Mucosa of descending colon (tissue), 3 donors: ENCODE measurements at regions not wholly inside any gene's neighbourhood (a gene's known extent, or its start where the extent isn't known, plus 50 kb on each side); places are given as distances from the start of the nearest gene placed in this dataset.

Experiments used
- ATAC-seq: fragments of 200-7000 bp; cut with Tn5 transposase; one replicate; pipeline ENCODE4 v1.9.1; 2020; ENCODE audit warnings: mild to moderate bottlenecking, moderate library complexity
- DNase-seq, 3 donors: peaks; one replicate each; pipeline ENCODE4 v3.0.0-alpha.2; 2020
- H3K36me3 ChIP-seq: fragments of 200-600 bp; one replicate; pipeline ENCODE4 v1.8.0; 2021; ENCODE audit warnings: low read depth, mild to moderate bottlenecking
- H3K4me1 ChIP-seq: fragments of 200-600 bp; one replicate; pipeline ENCODE4 v1.8.0; 2021; ENCODE audit warnings: low read depth, mild to moderate bottlenecking
- H3K4me3 ChIP-seq: fragments of 200-600 bp; one replicate; pipeline ENCODE4 v1.8.0; 2021; ENCODE audit warnings: mild to moderate bottlenecking
- H3K9me3 ChIP-seq: fragments of 200-600 bp; one replicate; pipeline ENCODE4 v1.8.0; 2021; ENCODE audit warnings: mild to moderate bottlenecking
- intact Hi-C, 2 donors: fragments of 100-400 bp; cut with DNase I in 1 of 2; cut with micrococcal nuclease in 1 of 2; formaldehyde crosslinking; loops; one replicate each; pipeline versions ENCODE4 v1.11.0 to v1.11.1; 2022; cut with DNase I, micrococcal nuclease
- TF ChIP-seq, protein P1 (sequence below): fragments of 200-600 bp; IDR thresholded peaks from one replicate; pipeline ENCODE4 v1.8.0; 2022; ENCODE audit warnings: antibody characterized with exemption, mild to moderate bottlenecking
- donor health status: DM: no; HTN: no; CAD: no; lungs with moderate emphysema.
- donor health status: DM: no; HTN: no; CAD: no.
- donor health status: DM: no; HTN: yes; CAD: no.

GRCh38 chr18:45266023-45266422 lies 349.3 kb upstream of the SLC14A2 start:
- intact Hi-C loops = no loop called here
- ATAC-seq = no peak

DNA sequence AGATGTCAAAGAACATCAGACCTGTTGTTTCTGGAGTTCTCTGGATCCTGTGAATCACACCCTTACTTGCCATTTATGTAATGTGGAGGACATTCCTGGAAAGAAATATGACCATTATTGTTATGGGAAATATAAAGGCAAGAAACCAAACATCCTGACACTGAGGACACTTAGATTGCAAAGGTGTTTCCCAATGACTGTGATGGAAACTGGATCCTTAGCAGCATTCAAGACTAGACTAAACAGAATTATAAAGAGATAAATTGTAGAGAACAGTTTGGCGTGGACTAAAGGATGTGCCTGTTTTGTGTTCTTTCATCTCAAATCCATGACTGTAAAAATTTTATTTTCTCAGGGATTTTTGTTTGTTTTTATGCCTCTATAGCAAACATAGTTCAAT lies 347.7 kb upstream of the SLC14A2 start:
- Histone ChIP-seq H3K9me3 (no peaks in the 10 kb centered on the region), H3K36me3 (no peaks in the 10 kb centered on the region), H3K4me3 (no peak overlapping the region), H3K4me1 (peaks cover 9% of the 10 kb centered on the region)
- no peak for ATAC-seq
- TF ChIP-seq, protein P1, sequence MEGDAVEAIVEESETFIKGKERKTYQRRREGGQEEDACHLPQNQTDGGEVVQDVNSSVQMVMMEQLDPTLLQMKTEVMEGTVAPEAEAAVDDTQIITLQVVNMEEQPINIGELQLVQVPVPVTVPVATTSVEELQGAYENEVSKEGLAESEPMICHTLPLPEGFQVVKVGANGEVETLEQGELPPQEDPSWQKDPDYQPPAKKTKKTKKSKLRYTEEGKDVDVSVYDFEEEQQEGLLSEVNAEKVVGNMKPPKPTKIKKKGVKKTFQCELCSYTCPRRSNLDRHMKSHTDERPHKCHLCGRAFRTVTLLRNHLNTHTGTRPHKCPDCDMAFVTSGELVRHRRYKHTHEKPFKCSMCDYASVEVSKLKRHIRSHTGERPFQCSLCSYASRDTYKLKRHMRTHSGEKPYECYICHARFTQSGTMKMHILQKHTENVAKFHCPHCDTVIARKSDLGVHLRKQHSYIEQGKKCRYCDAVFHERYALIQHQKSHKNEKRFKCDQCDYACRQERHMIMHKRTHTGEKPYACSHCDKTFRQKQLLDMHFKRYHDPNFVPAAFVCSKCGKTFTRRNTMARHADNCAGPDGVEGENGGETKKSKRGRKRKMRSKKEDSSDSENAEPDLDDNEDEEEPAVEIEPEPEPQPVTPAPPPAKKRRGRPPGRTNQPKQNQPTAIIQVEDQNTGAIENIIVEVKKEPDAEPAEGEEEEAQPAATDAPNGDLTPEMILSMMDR = no peak
- DNase-seq = no peak
- intact Hi-C loops = no loop called here

More at GRCh38 chr18:45266023-45266422, 349.3 kb upstream of the SLC14A2 start:
- TF ChIP-seq, protein P1 = no peak
- DNase-seq = no peak
- Histone ChIP-seq H3K9me3 (no peaks in the 10 kb centered on the region), H3K4me3 (no peak overlapping the region), H3K4me1 (peaks cover 9% of the 10 kb centered on the region), H3K36me3 (no peaks in the 10 kb centered on the region)

GRCh38 chr18:45268583-45268982 lies 346.7 kb upstream of the SLC14A2 start:
- TF ChIP-seq, protein P1 = no peak
- intact Hi-C loops = no loop called here
- H3K9me3 ChIP-seq = no peaks in the 10 kb centered on the region
- H3K36me3 ChIP-seq = no peaks in the 10 kb centered on the region
- peaks cover 9% of the 10 kb centered on the region for H3K4me1 ChIP-seq
- no peak overlapping the region for H3K4me3 ChIP-seq
- no peak for DNase-seq
- peak; percentile 32 for ATAC-seq

- ATAC-seq (peak; percentile 92), DNase-seq (no peak)
- TF ChIP-seq, protein P1 = no peak
- Histone ChIP-seq H3K4me1 (peaks cover 9% of the 10 kb centered on the region), H3K9me3 (no peaks in the 10 kb centered on the region), H3K36me3 (no peaks in the 10 kb centered on the region), H3K4me3 (no peak overlapping the region)
- intact Hi-C loops = no loop called here
Measured at GRCh38 chr18:45270289-45270771, 344.9 kb upstream of the SLC14A2 start.

DNA sequence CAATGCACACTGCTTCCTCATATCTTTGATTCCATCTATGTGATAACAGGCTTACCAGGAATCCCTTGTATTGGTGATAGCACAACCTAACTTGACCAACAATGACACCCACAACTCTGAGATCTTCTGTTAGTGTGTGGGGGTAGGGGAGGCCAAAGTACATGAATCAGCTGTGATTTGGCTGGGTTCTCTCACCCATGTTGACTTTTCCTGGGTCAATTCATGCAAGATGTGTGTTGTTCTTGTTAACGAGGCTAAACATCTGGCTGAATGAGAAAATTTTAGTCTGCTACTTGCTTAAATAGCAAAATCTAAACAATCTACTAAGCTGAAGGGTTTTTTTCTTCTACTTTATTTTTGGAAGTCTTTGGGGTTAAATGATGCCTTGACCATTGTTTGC lies 341.2 kb upstream of the SLC14A2 start:
- peak; percentile 6 for ATAC-seq
- TF ChIP-seq, protein P1 = no peak
- intact Hi-C loops = no loop called here

More for the DNA sequence above, 341.2 kb upstream of the SLC14A2 start:
- H3K4me1 ChIP-seq = peaks cover 14% of the 10 kb centered on the region
- DNase-seq = no peak
- no peaks in the 10 kb centered on the region for H3K36me3 ChIP-seq
- H3K4me3 ChIP-seq = no peak overlapping the region
- H3K9me3 ChIP-seq = no peaks in the 10 kb centered on the region
